ENCODE measurements at regions not wholly inside any gene's neighbourhood (a gene's known extent, or its start where the extent isn't known, plus 50 kb on each side); places are given as distances from the start of the nearest gene placed in this dataset.

DNA sequence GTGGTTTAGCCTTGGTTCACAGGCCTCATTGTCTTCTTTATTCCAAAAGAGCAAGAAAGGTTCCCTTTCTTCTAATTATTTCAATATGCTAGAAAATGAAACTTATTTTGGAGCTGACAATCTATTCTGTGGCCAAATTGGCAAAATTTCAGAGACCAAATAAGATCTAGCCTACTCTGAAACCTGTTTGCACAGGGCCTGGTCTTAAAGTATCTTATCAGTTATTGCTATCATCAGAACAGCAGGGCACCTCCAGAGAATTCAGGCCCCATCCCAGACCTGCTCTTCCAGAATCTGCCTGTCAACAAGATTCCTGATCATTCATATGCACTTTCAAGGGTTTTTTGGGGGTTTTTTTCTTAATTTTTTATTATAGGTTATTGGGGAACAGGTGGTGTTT lies 198.7 kb downstream of the ANAPC1 start:
- no peak overlapping the region for H3K4me2 ChIP-seq (ENCODE audit: insufficient read depth, low read length)
- no peak for DNase-seq

GRCh38 chr2:111686994-111687393 lies 197.0 kb downstream of the ANAPC1 start:
- peaks cover 4% of the 10 kb centered on the region for H3K4me1 ChIP-seq (ENCODE audit: insufficient read depth, low read length)
- no peaks in the 10 kb centered on the region for H3K79me2 ChIP-seq (ENCODE audit: insufficient read depth, low read length)
- TF ChIP-seq EZH2 (IDR thresholded peaks at IDR 0.05; ENCODE audit: borderline replicate concordance, low read depth, low read length, severe bottlenecking) (no peak), CTCF (IDR thresholded peaks at IDR 0.05; ENCODE audit: borderline replicate concordance, extremely low read depth, low read length, poor library complexity, severe bottlenecking) (no peak)
- no peaks in the 10 kb centered on the region for H3K36me3 ChIP-seq (ENCODE audit: insufficient read depth, low read length)
- no peaks in the 10 kb centered on the region for H4K20me1 ChIP-seq (ENCODE audit: insufficient read depth, low read length)
- ATAC-seq (ENCODE audit: insufficient read depth, low read depth) (no peak), DNase-seq (no peak)
- no peak overlapping the region for H3K4me2 ChIP-seq (ENCODE audit: insufficient read depth, low read length)
- H3K9me3 ChIP-seq (ENCODE audit: insufficient read depth, low read length, severe bottlenecking): no peaks in the 10 kb centered on the region
- H3K4me3 ChIP-seq (ENCODE audit: low read depth in 1 of 2, low read length in 2 of 2): no peak overlapping the region
- no peak overlapping the region for H2AFZ ChIP-seq (ENCODE audit: low read depth, low read length)
- no peak overlapping the region for H3K9ac ChIP-seq (ENCODE audit: low read depth, low read length)
- no peak overlapping the region for H3K27ac ChIP-seq (ENCODE audit: low read length)
- no peaks in the 10 kb centered on the region for H3K27me3 ChIP-seq (ENCODE audit: insufficient read depth, low read length, poor library complexity)

More for the DNA sequence above, 198.7 kb downstream of the ANAPC1 start:
- H4K20me1 ChIP-seq (ENCODE audit: insufficient read depth, low read length): no peaks in the 10 kb centered on the region
- no peak for ATAC-seq (ENCODE audit: insufficient read depth, low read depth)
- H3K27ac ChIP-seq (ENCODE audit: low read length): no peak overlapping the region
- no peak for TF ChIP-seq EZH2 (IDR thresholded peaks at IDR 0.05; ENCODE audit: borderline replicate concordance, low read depth, low read length, severe bottlenecking)
- TF ChIP-seq CTCF (IDR thresholded peaks at IDR 0.05; ENCODE audit: borderline replicate concordance, extremely low read depth, low read length, poor library complexity, severe bottlenecking): no peak
- H2AFZ ChIP-seq (ENCODE audit: low read depth, low read length): no peak overlapping the region
- no peak overlapping the region for H3K9ac ChIP-seq (ENCODE audit: low read depth, low read length)
- no peaks in the 10 kb centered on the region for H3K27me3 ChIP-seq (ENCODE audit: insufficient read depth, low read length, poor library complexity)
- no peaks in the 10 kb centered on the region for H3K79me2 ChIP-seq (ENCODE audit: insufficient read depth, low read length)
- no peaks in the 10 kb centered on the region for H3K36me3 ChIP-seq (ENCODE audit: insufficient read depth, low read length)
- H3K9me3 ChIP-seq (ENCODE audit: insufficient read depth, low read length, severe bottlenecking): no peaks in the 10 kb centered on the region
- no peak overlapping the region for H3K4me3 ChIP-seq (ENCODE audit: low read depth in 1 of 2, low read length in 2 of 2)
- H3K4me1 ChIP-seq (ENCODE audit: insufficient read depth, low read length): no peaks in the 10 kb centered on the region

- no peak for DNase-seq
- H4K20me1 ChIP-seq (ENCODE audit: insufficient read depth, low read length): no peaks in the 10 kb centered on the region
- no peak overlapping the region for H3K4me2 ChIP-seq (ENCODE audit: insufficient read depth, low read length)
- H3K4me1 ChIP-seq (ENCODE audit: insufficient read depth, low read length): peaks cover 8% of the 10 kb centered on the region
- TF ChIP-seq EZH2 (IDR thresholded peaks at IDR 0.05; ENCODE audit: borderline replicate concordance, low read depth, low read length, severe bottlenecking) (no peak), CTCF (IDR thresholded peaks at IDR 0.05; ENCODE audit: borderline replicate concordance, extremely low read depth, low read length, poor library complexity, severe bottlenecking) (no peak)
- no peak for ATAC-seq (ENCODE audit: insufficient read depth, low read depth)
- H2AFZ ChIP-seq (ENCODE audit: low read depth, low read length): no peak overlapping the region
- no peak overlapping the region; the same call in 1 of the 2 replicates for H3K27ac ChIP-seq (ENCODE audit: low read length)
- H3K79me2 ChIP-seq (ENCODE audit: insufficient read depth, low read length): no peaks in the 10 kb centered on the region
- no peak overlapping the region for H3K4me3 ChIP-seq (ENCODE audit: low read depth in 1 of 2, low read length in 2 of 2)
- H3K36me3 ChIP-seq (ENCODE audit: insufficient read depth, low read length): no peaks in the 10 kb centered on the region
- H3K9me3 ChIP-seq (ENCODE audit: insufficient read depth, low read length, severe bottlenecking): no peaks in the 10 kb centered on the region
- H3K27me3 ChIP-seq (ENCODE audit: insufficient read depth, low read length, poor library complexity): no peaks in the 10 kb centered on the region
- H3K9ac ChIP-seq (ENCODE audit: low read depth, low read length): no peak overlapping the region
These were observed 196.1 kb downstream of the ANAPC1 start for GRCh38 chr2:111687911-111688310.

DNA sequence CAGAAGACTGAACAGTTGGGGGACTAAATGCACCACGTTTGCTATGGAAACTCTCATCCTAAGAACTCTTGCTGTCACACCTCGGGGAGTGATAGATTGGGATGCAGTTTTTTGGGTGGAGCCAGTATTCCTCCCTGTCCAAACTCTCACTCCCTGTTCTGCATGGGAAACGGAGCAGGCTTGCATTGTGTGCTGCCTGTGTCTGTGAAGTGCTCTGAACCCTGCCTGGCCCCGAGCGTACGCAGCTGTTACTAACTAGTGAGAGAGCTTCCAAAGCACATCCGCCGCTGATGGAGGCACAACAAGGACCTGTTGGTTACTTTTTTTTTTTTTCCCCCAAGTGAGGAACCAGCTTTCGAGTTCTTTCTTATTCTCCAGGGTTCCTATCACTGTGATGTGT lies 195.5 kb downstream of the ANAPC1 start:
- H3K4me2 ChIP-seq (ENCODE audit: insufficient read depth, low read length): no peak overlapping the region
- no peak overlapping the region for H2AFZ ChIP-seq (ENCODE audit: low read depth, low read length)
- no peak overlapping the region for H3K4me3 ChIP-seq (ENCODE audit: low read depth in 1 of 2, low read length in 2 of 2)
- no peak overlapping the region for H3K9ac ChIP-seq (ENCODE audit: low read depth, low read length)
- peaks cover 8% of the 10 kb centered on the region for H3K4me1 ChIP-seq (ENCODE audit: insufficient read depth, low read length)
- no peak for TF ChIP-seq CTCF (IDR thresholded peaks at IDR 0.05; ENCODE audit: borderline replicate concordance, extremely low read depth, low read length, poor library complexity, severe bottlenecking)
- no peak for TF ChIP-seq EZH2 (IDR thresholded peaks at IDR 0.05; ENCODE audit: borderline replicate concordance, low read depth, low read length, severe bottlenecking)
- H3K27me3 ChIP-seq (ENCODE audit: insufficient read depth, low read length, poor library complexity): no peaks in the 10 kb centered on the region
- ATAC-seq (ENCODE audit: insufficient read depth, low read depth): no peak
- H4K20me1 ChIP-seq (ENCODE audit: insufficient read depth, low read length): no peaks in the 10 kb centered on the region
- DNase-seq: no peak
- no peaks in the 10 kb centered on the region for H3K79me2 ChIP-seq (ENCODE audit: insufficient read depth, low read length)
- H3K27ac ChIP-seq (ENCODE audit: low read length): no peak overlapping the region
- no peaks in the 10 kb centered on the region for H3K9me3 ChIP-seq (ENCODE audit: insufficient read depth, low read length, severe bottlenecking)
- H3K36me3 ChIP-seq (ENCODE audit: insufficient read depth, low read length): no peaks in the 10 kb centered on the region
